GM21825 (cell line): ENCODE measurements at regions not wholly inside any gene's neighbourhood (a gene's known extent, or its start where the extent isn't known, plus 50 kb on each side); places are given as distances from the start of the nearest gene placed in this dataset.
"Not testable (repeated sequence)": the region's sequence is repeated elsewhere in the genome, so short reads cannot be mapped to it uniquely, and the experiment has no call there.

Experiments used
- ATAC-seq: cut with Tn5 transposase; IDR thresholded peaks from one replicate; pipeline ENCODE4 v1.9.1; 2021; ENCODE audit warnings: mild to moderate bottlenecking, moderate library complexity; ENCODE audit not compliant: unreplicated experiment

GRCh38 chr6:145119081-145119480, 616.2 kb downstream of the EPM2A start:
- ATAC-seq = no peak

GRCh38 chr6:145132709-145133108, 602.6 kb downstream of the EPM2A start:
- no peak for ATAC-seq

DNA sequence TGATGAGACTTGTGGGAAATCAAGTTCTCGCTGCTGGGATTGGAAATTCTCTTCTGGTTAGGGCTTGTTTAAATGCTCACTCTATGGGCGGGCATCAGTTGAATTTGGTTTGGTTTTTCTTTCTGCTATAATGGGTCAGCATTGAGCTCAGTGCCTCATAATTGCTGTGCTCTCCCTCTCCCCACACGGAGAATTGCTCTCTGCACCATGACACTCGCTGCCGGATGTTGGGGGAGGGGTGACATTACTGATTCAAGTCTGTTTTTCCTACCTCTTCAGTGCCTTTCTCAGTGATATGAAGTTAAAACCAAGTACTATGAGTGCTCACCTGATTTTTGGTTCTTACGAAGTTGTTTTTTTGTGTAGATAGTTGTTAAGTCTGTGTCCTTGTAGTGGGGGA, 599.6 kb downstream of the EPM2A start:
- no peak for ATAC-seq

- no peak for ATAC-seq
Measured at GRCh38 chr6:145137425-145137824, 597.9 kb downstream of the EPM2A start.

DNA sequence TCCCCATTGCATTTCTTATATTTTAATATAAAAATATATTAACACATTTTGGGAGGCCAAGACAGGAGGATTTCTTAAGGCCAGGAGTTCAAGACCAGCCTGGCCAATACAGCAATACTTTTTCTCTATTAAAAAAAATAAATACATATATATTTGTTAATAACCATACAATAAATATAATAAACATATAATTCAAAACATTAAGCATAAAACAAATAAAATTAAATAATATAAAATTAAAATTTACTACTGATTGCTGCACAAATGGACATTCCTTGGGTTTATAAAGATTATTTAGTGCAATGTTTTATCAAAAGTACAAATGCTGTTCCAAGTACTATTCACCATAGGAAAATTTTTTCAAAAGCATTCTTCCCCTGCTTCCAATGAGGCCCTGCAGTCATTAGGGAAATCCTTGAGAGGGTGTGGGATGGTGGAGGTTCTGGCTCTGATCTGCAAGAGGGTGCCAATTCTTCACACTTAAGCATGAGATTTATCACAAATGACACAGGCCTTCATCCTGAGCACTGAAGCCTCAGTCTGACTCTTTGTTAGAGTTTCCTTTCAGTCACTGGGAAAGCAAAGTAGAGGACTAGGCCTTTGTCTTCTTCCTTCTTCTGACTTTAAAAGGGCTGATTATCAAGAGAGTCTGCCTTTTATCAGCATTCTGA, 596.7 kb downstream of the EPM2A start:
- no peak for ATAC-seq

GRCh38 chr6:145139140-145139850, 596.0 kb downstream of the EPM2A start:
- no peak for ATAC-seq

DNA sequence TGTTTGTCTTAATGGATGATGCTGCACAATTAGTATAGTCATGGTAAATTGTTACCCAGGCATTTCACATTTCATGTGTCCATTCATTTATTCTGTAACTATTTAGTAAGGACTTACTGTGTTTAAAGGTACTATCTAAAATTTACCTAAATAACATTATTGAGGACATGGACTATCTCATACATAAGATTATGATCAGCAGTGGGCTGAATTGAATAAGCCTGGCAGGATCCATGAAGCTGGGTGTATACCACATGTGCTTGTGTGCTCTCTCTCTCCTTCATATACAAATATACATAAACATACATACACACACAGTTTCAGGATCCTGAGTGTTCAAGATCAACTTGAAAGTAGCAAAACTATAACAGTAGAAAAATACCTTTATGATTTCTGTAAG, 595.4 kb downstream of the EPM2A start:
- ATAC-seq = no peak

DNA sequence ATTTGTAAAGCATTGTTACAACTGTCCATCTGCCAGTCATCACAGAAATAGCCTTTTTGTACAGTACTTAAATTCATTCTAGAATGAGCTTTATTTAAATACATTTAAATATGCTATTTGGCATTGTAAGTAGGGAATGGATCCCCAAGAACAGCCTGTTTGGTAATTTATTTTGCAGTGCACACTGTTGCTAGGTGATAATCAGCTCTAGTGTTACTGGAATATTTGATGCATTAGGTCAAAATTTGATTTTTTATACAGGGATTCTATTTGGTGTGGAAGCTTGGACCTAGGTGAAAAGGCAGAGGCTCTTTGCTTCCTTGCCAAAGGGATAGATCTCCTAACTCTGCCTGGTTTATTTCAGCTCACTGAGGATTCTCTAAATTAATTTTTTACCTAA, 593.7 kb downstream of the EPM2A start:
- no peak for ATAC-seq

GRCh38 chr6:145142958-145143357, 592.4 kb downstream of the EPM2A start:
- no peak for ATAC-seq

DNA sequence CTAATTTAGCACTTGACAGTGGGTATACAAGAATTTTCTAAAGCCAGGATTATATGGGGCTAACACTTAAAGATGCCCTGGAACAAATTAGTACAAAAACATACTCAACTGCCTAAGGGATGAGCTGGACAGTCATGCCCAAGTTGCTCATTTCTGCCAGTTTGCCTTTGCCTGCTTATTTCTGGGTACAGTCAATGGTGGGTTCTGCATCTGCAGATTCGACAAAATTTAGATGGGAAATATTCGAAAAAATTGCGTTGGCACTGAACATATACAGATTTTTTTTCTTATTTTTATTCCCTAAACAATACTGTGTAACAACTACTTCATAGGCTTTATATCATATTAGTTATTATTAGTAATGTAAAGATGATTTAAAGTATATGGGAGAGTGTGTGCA, 591.9 kb downstream of the EPM2A start:
- no peak for ATAC-seq

DNA sequence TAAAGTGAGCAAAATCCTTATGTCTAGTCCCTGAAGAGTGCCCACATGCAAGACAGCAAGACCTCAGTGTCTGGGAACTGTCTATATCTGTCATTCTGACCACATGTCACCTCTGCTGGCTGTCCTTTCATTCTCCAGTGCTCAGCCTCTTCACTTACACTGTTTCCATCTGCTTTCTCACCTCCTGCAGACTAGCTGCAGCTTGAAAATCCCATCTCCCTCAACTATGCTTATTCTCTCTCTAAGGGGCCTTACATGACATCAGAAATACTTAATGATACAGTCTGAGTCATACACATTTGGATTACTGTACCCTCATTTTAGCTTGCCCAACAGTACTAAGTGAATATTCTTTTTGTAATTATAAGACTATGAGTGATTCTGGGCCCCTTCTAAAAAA, 587.8 kb downstream of the EPM2A start:
- no peak for ATAC-seq

GRCh38 chr6:145147981-145148749, 587.2 kb downstream of the EPM2A start:
- no peak for ATAC-seq

- no peak for ATAC-seq
Measured at GRCh38 chr6:145148776-145149175, 586.5 kb downstream of the EPM2A start.

DNA sequence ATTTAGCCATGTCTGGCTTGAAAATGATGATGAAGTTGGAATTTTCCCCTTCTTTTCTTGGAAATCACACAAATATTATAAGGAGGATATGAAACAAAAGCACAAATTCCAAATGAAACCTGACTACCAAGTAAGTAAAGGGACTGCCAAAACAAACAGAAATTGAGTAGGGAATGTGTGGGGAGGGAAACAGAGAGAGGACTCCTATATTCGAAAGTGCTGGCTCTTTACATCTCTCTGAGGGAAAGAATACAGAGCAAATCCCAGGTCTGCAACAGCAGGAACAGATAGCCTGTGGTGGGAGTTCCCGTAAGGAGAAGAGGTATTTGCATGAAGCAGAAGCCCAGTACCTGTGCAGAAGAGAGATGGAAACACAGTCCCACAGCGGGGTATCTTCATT, 583.7 kb downstream of the EPM2A start:
- ATAC-seq = no peak

GRCh38 chr6:145153495-145153894, 581.8 kb downstream of the EPM2A start:
- no peak for ATAC-seq

GRCh38 chr6:145155411-145155810, 579.9 kb downstream of the EPM2A start:
- ATAC-seq = no peak

- ATAC-seq = no peak
Measured at GRCh38 chr6:145155873-145156782, 579.2 kb downstream of the EPM2A start.

DNA sequence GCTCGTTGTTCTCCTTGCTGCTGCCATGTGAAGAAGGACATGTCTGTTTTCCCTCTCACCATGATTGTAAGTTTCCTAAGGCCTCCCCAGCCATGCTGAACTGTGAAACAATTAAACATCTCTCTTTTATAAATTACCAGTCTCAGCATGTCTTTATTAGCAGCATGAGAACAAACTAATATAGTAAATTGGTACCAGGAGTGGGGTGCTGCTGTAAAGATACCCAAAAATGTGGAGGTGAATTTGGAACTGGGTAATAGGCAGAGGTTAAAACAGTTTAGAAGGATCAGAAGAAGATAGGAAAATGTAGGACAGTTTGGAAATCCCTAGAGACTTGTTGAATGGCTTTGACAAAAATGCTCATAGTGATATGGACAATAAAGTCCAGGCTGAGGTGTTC, 576.7 kb downstream of the EPM2A start:
- not testable (repeated sequence) for ATAC-seq

- ATAC-seq = no peak
Measured at GRCh38 chr6:145159921-145160320, 575.4 kb downstream of the EPM2A start.

DNA sequence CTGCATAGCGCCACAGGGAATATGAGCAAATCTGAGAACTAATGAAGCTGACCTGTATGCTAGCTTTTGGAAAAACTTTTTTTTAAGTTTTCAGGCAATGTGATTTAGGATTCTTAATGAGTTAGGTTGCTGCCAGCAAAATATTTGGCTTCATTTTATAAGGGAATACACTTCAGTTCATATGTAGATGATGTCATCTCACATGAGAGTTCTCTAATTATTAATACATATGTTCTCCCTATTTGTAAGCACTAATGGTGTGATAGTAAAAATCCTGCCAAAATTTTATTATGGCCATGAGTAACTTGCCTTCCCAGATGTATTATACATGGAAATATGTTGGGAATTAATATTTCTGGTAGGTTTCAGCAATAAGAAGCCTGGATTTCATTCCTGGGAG, 573.8 kb downstream of the EPM2A start:
- no peak for ATAC-seq

GRCh38 chr6:145169726-145170224, 565.5 kb downstream of the EPM2A start:
- no peak for ATAC-seq
